Retinal pigment epithelial cell (primary cell): ENCODE measurements at regions not wholly inside any gene's neighbourhood (a gene's known extent, or its start where the extent isn't known, plus 50 kb on each side); places are given as distances from the start of the nearest gene placed in this dataset.

Experiments used
- DNase-seq: peaks from one replicate; pipeline ENCODE4 v3.0.0-alpha.2; 2010; ENCODE audit warnings: low read depth
- H3K4me3 ChIP-seq: 2 replicates; pipeline ENCODE4 v1.5.1; 2011; ENCODE audit warnings: mild to moderate bottlenecking, low read length, control low read depth, moderate library complexity
- CTCF ChIP-seq: conservative IDR thresholded peaks from 2 replicates; pipeline ENCODE4 v1.5.1; 2011; ENCODE audit warnings: low read depth, low read length, control low read depth, inconsistent platforms

DNA sequence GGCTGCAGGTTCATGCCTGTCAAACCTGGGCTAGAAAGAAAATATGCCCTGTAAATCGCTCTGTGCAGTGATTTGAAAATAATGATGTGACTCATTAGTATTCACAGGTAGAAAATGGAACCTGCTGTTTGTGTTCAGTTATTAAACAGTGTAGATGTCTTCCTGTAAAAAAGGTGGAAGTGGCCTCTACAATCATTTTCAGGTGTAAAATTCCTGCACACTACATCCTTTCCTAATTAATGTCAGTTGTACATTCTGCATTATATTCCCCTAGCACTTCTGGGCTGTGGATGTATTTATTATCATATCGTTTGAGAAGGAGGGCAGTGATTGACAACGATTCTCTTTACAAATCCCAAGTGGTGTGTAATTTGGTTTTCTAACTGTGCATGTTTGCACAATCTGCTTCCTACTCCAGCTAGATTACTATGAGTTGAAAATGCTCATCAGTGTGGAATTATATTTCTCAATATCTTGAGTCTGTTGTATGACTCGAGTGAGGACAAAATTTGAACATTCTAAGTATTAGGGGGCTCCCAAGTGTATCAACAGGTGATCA lies 454.0 kb upstream of the DDI1 start:
- H3K4me3 ChIP-seq = no peak overlapping the region
- DNase-seq = no peak
- no peak for TF ChIP-seq CTCF

GRCh38 chr11:103584021-103584420 lies 452.4 kb upstream of the DDI1 start:
- no peak overlapping the region for H3K4me3 ChIP-seq
- no peak for TF ChIP-seq CTCF
- no peak for DNase-seq

DNA sequence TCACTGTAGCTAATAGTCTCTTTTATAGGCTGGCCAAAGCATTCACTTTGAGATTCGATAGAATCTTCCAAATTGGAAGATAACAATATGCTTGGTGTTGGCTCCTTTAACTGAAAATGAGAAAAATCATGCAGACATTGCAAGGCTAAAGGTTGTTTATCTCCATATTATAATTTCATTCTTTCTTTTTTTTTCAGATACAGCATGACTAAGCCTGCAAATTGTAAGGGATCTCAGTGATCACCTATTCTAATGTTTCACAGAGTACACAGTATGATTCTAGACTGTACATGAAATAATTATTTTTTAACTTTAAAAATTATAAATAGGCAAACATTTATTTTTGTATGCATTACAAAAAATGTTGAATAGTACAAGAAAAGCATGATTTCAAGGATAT lies 451.7 kb upstream of the DDI1 start:
- no peak for DNase-seq
- no peak overlapping the region for H3K4me3 ChIP-seq
- TF ChIP-seq CTCF = no peak

GRCh38 chr11:103585401-103585800 lies 451.0 kb upstream of the DDI1 start:
- no peak overlapping the region for H3K4me3 ChIP-seq
- no peak for TF ChIP-seq CTCF
- DNase-seq = no peak

- DNase-seq = peak; percentile 81
- H3K4me3 ChIP-seq = no peak overlapping the region
- no peak for TF ChIP-seq CTCF
Measured at GRCh38 chr11:103585911-103586310, 450.5 kb upstream of the DDI1 start.

- no peak for TF ChIP-seq CTCF
- DNase-seq = peak; percentile 44
- no peak overlapping the region for H3K4me3 ChIP-seq
Measured at GRCh38 chr11:103586756-103587155, 449.7 kb upstream of the DDI1 start.

DNA sequence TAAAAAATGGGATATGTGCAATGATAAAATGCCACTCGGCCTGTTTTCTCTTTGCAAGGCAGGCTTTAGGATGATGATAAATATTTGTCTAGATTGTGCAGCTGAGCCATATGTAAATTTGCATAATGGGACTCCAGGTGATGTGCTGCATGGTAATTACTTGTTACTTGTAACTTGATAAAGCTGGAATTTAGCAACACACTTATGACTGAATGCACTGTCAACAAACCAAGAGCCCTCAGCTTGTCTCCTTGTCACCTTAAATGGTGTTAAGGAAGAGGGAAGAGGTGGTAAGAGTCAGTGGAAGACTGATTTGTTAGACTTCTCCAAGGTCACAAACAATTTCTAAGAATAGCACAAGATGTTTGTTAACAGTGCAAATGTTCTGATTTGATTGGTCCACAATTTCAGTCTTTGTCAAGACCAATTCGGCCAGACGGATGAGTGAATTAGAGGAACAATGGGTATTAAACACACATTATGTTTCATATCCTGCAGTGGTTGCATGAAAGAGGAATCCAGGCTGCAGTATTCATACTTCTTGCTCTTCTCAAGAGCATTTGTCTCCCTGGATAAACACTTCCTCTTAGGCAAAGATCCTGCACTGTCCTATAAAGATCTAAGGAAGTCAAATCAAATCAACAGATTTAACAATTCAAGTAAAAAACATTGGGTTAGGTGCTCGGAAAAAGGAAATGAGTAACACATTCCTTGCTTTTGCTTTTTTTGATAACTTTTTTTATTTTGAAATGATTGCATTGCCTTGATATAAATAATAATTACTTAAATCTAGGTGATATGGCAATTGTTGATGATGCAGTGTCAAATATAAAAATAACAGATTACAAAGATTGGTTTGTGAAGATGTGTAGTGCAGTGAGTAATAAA lies 448.3 kb upstream of the DDI1 start:
- DNase-seq = no peak
- H3K4me3 ChIP-seq = no peak overlapping the region
- TF ChIP-seq CTCF = no peak
